ENCODE measurements at regions not wholly inside any gene's neighbourhood (a gene's known extent, or its start where the extent isn't known, plus 50 kb on each side); places are given as distances from the start of the nearest gene placed in this dataset.

GRCh38 chr10:21230219-21230618, 295.3 kb downstream of the SKIDA1 start (continued):
- no peak for TF ChIP-seq CHD7 (IDR thresholded peaks at IDR 0.05; ENCODE audit: insufficient replicate concordance, low read length)
